ENCODE measurements at regions not wholly inside any gene's neighbourhood (a gene's known extent, or its start where the extent isn't known, plus 50 kb on each side); places are given as distances from the start of the nearest gene placed in this dataset.

GRCh38 chr17:72321896-72322295 lies 201.1 kb downstream of the SOX9 start:
- Histone ChIP-seq H3K27me3 (ENCODE audit: low read length) (no peaks in the 10 kb centered on the region), H4K20me1 (ENCODE audit: low read depth, low read length) (no peaks in the 10 kb centered on the region), H2AFZ (ENCODE audit: low read depth, low read length, severe bottlenecking) (no peak overlapping the region), H3K27ac (ENCODE audit: low read depth, low read length) (no peak overlapping the region), H3K79me2 (ENCODE audit: insufficient read depth, low read length) (no peaks in the 10 kb centered on the region), H3K36me3 (ENCODE audit: low read length) (no peaks in the 10 kb centered on the region), H3K4me2 (ENCODE audit: low read depth, low read length, poor library complexity, severe bottlenecking) (no peak overlapping the region), H3F3A (ENCODE audit: insufficient read depth) (no peaks in the 10 kb centered on the region), H3K9ac (ENCODE audit: low read length) (no peak overlapping the region), H3K9me2 (replicated peaks; ENCODE audit: insufficient read depth, low read length) (no peaks in the 10 kb centered on the region), H3K4me3 (ENCODE audit: insufficient read depth, low read length, poor library complexity, severe bottlenecking) (no peak overlapping the region), H3K9me3 (ENCODE audit: insufficient read depth, low read length) (no peaks in the 10 kb centered on the region)
- no peak for TF ChIP-seq EZH2phosphoT487 (conservative IDR thresholded peaks at IDR 0.05; ENCODE audit: low read length)
- TF ChIP-seq CTCF (IDR thresholded peaks at IDR 0.05; ENCODE audit: insufficient read depth, low read length, poor library complexity, severe bottlenecking), result no peak

- Histone ChIP-seq H3K4me3 (ENCODE audit: insufficient read depth, low read length, poor library complexity, severe bottlenecking) (no peak overlapping the region), H3K9me3 (ENCODE audit: insufficient read depth, low read length) (no peaks in the 10 kb centered on the region), H4K20me1 (ENCODE audit: low read depth, low read length) (no peaks in the 10 kb centered on the region), H3K9ac (ENCODE audit: low read length) (no peak overlapping the region), H3K36me3 (ENCODE audit: low read length) (no peaks in the 10 kb centered on the region), H3K4me2 (ENCODE audit: low read depth, low read length, poor library complexity, severe bottlenecking) (no peak overlapping the region), H3F3A (ENCODE audit: insufficient read depth) (no peaks in the 10 kb centered on the region), H2AFZ (ENCODE audit: low read depth, low read length, severe bottlenecking) (no peak overlapping the region), H3K27me3 (ENCODE audit: low read length) (no peaks in the 10 kb centered on the region), H3K9me2 (replicated peaks; ENCODE audit: insufficient read depth, low read length) (no peaks in the 10 kb centered on the region), H3K79me2 (ENCODE audit: insufficient read depth, low read length) (no peaks in the 10 kb centered on the region), H3K27ac (ENCODE audit: low read depth, low read length) (no peak overlapping the region)
- no peak for TF ChIP-seq EZH2phosphoT487 (conservative IDR thresholded peaks at IDR 0.05; ENCODE audit: low read length)
Measured at GRCh38 chr17:72332367-72332766, 211.5 kb downstream of the SOX9 start.

DNA sequence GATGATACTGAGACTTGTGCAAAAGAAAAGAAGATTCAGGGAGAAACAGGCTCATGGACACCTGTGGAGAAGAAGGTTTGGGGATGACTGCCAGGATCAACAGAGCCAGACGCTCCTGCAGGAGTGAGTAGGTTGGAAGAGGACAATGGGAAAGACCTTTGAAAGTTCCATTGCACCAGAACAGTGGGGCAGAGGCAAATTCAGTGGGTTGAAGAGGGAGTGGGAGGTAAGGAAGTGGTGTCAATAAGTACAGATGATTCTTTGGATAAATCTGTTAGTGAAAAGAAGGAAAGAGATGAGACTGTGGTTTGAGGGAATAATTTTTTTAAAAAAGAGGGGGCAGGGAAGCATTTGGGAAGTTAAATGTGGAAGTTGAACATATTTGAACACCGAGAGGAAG lies 212.8 kb downstream of the SOX9 start:
- Histone ChIP-seq H3K4me3 (ENCODE audit: insufficient read depth, low read length, poor library complexity, severe bottlenecking) (no peak overlapping the region), H3K9me2 (replicated peaks; ENCODE audit: insufficient read depth, low read length) (no peaks in the 10 kb centered on the region), H3K36me3 (ENCODE audit: low read length) (no peaks in the 10 kb centered on the region), H4K20me1 (ENCODE audit: low read depth, low read length) (no peaks in the 10 kb centered on the region), H3K9ac (ENCODE audit: low read length) (no peak overlapping the region), H3K27me3 (ENCODE audit: low read length) (no peaks in the 10 kb centered on the region), H3F3A (ENCODE audit: insufficient read depth) (no peaks in the 10 kb centered on the region), H3K9me3 (ENCODE audit: insufficient read depth, low read length) (no peaks in the 10 kb centered on the region), H2AFZ (ENCODE audit: low read depth, low read length, severe bottlenecking) (no peak overlapping the region), H3K4me2 (ENCODE audit: low read depth, low read length, poor library complexity, severe bottlenecking) (no peak overlapping the region), H3K79me2 (ENCODE audit: insufficient read depth, low read length) (no peaks in the 10 kb centered on the region), H3K27ac (ENCODE audit: low read depth, low read length) (no peak overlapping the region)
- no peak for TF ChIP-seq EZH2phosphoT487 (conservative IDR thresholded peaks at IDR 0.05; ENCODE audit: low read length)
- TF ChIP-seq CTCF (IDR thresholded peaks at IDR 0.05; ENCODE audit: insufficient read depth, low read length, poor library complexity, severe bottlenecking), result no peak

- no peak overlapping the region for H3K4me2 ChIP-seq (ENCODE audit: low read depth, low read length, poor library complexity, severe bottlenecking)
- H3K4me3 ChIP-seq (ENCODE audit: insufficient read depth, low read length, poor library complexity, severe bottlenecking), result no peak overlapping the region
- H4K20me1 ChIP-seq (ENCODE audit: low read depth, low read length), result no peaks in the 10 kb centered on the region
- no peaks in the 10 kb centered on the region for H3K9me3 ChIP-seq (ENCODE audit: insufficient read depth, low read length)
- no peaks in the 10 kb centered on the region for H3K9me2 ChIP-seq (replicated peaks; ENCODE audit: insufficient read depth, low read length)
- no peak overlapping the region for H3K27ac ChIP-seq (ENCODE audit: low read depth, low read length)
- H3K79me2 ChIP-seq (ENCODE audit: insufficient read depth, low read length), result no peaks in the 10 kb centered on the region
- H3K9ac ChIP-seq (ENCODE audit: low read length), result no peak overlapping the region
- TF ChIP-seq EZH2phosphoT487 (conservative IDR thresholded peaks at IDR 0.05; ENCODE audit: low read length), result no peak
- TF ChIP-seq CTCF (IDR thresholded peaks at IDR 0.05; ENCODE audit: insufficient read depth, low read length, poor library complexity, severe bottlenecking), result no peak
- no peaks in the 10 kb centered on the region for H3K27me3 ChIP-seq (ENCODE audit: low read length)
- no peaks in the 10 kb centered on the region for H3K36me3 ChIP-seq (ENCODE audit: low read length)
- H2AFZ ChIP-seq (ENCODE audit: low read depth, low read length, severe bottlenecking), result no peak overlapping the region
- H3F3A ChIP-seq (ENCODE audit: insufficient read depth), result no peaks in the 10 kb centered on the region
Measured at GRCh38 chr17:72334205-72334604, 213.4 kb downstream of the SOX9 start.
